Liver (tissue), 8 donors: ENCODE measurements at regions not wholly inside any gene's neighbourhood (a gene's known extent, or its start where the extent isn't known, plus 50 kb on each side); places are given as distances from the start of the nearest gene placed in this dataset.

Experiments
- DNase-seq: peaks from one replicate; pipeline ENCODE4 v3.0.0-alpha.2; 2017; ENCODE audit warnings: low spot score
- H3K27ac ChIP-seq, 2 donors: one replicate each; pipeline ENCODE4 v1.7.0; 2013; ENCODE audit warnings: inconsistent platforms in 2 of 2, low read length in 2 of 2, control low read depth in 1 of 2, low read depth in 1 of 2, mild to moderate bottlenecking in 1 of 2
- H3K27me3 ChIP-seq, 4 donors: one replicate each; pipeline versions ENCODE4 v1.6.1 to v1.7.0; 2013; ENCODE audit warnings: low read length in 3 of 4, inconsistent platforms in 1 of 4, mild to moderate bottlenecking in 1 of 4, moderate library complexity in 1 of 4; ENCODE audit not compliant: control insufficient read depth in 4 of 4, insufficient read depth in 4 of 4
- H3K36me3 ChIP-seq, 4 donors: one replicate each; pipeline versions ENCODE4 v1.6.1 to v1.7.0; 2013; ENCODE audit warnings: low read length in 3 of 4, mild to moderate bottlenecking in 3 of 4, low read depth in 1 of 4, moderate library complexity in 1 of 4; ENCODE audit not compliant: control insufficient read depth in 4 of 4, insufficient read depth in 3 of 4
- H3K4me1 ChIP-seq, 4 donors: one replicate each; pipeline versions ENCODE4 v1.6.1 to v1.7.0; 2013; ENCODE audit warnings: low read length in 3 of 4, mild to moderate bottlenecking in 3 of 4, moderate library complexity in 1 of 4; ENCODE audit not compliant: control insufficient read depth in 4 of 4, insufficient read depth in 4 of 4
- H3K4me3 ChIP-seq, 3 donors: one replicate each; pipeline versions ENCODE4 v1.6.1 to v1.7.0; 2013; ENCODE audit warnings: low read length in 3 of 3, control low read depth in 1 of 3, low read depth in 1 of 3, mild to moderate bottlenecking in 1 of 3
- H3K9ac ChIP-seq, 2 donors: one replicate each; pipeline ENCODE4 v1.7.0; 2013; ENCODE audit warnings: low read length in 2 of 2, mild to moderate bottlenecking in 2 of 2, moderate library complexity in 2 of 2, control low read depth in 1 of 2, low read depth in 1 of 2
- H3K9me3 ChIP-seq, 4 donors: one replicate each; pipeline versions ENCODE4 v1.6.1 to v1.7.0; 2013; ENCODE audit warnings: low read length in 3 of 4; ENCODE audit not compliant: control insufficient read depth in 4 of 4
- EGR1 ChIP-seq, 2 donors: IDR thresholded peaks; 2 replicates each; pipeline ENCODE4 v1.6.1; 2016 to 2018; ENCODE audit warnings: antibody characterized with exemption in 2 of 2, low read depth in 2 of 2
- FOXA1 ChIP-seq: IDR thresholded peaks from 2 replicates; pipeline ENCODE4 v1.6.1; 2016; ENCODE audit warnings: antibody characterized with exemption
- FOXA2 ChIP-seq: IDR thresholded peaks from 2 replicates; pipeline ENCODE4 v1.6.1; 2016; ENCODE audit warnings: antibody characterized with exemption
- GABPA ChIP-seq, 2 donors: IDR thresholded peaks in 1 of 2; conservative IDR thresholded peaks in 1 of 2; 2 replicates each; pipeline ENCODE4 v1.6.1; 2016; ENCODE audit warnings: antibody characterized with exemption in 2 of 2, mild to moderate bottlenecking in 1 of 2, moderate library complexity in 1 of 2
- HNF4A ChIP-seq, 2 donors: conservative IDR thresholded peaks; 2 replicates each; pipeline ENCODE4 v1.6.1; 2016; ENCODE audit warnings: antibody characterized with exemption in 2 of 2, mild to moderate bottlenecking in 2 of 2
- HNF4G ChIP-seq: IDR thresholded peaks from 2 replicates; pipeline ENCODE4 v1.6.1; 2016; ENCODE audit warnings: antibody characterized with exemption
- JUND ChIP-seq, 2 donors: IDR thresholded peaks; 2 replicates each; pipeline ENCODE4 v1.6.1; 2016; ENCODE audit warnings: antibody characterized with exemption in 2 of 2
- NR2F2 ChIP-seq: IDR thresholded peaks from 2 replicates; pipeline ENCODE4 v1.6.1; 2016; ENCODE audit warnings: antibody characterized with exemption
- RAD21 ChIP-seq, 2 donors: IDR thresholded peaks; 2 replicates each; pipeline ENCODE4 v1.6.1; 2016; ENCODE audit warnings: antibody characterized with exemption in 2 of 2, mild to moderate bottlenecking in 2 of 2
- RXRA ChIP-seq, 2 donors: IDR thresholded peaks; 2 replicates each; pipeline ENCODE4 v1.6.1; 2017 to 2018; ENCODE audit warnings: antibody characterized with exemption in 2 of 2, mild to moderate bottlenecking in 1 of 2
- SP1 ChIP-seq: IDR thresholded peaks from 2 replicates; pipeline ENCODE4 v1.6.1; 2018; ENCODE audit warnings: antibody characterized with exemption, mild to moderate bottlenecking
- TAF1 ChIP-seq: conservative IDR thresholded peaks from 2 replicates; pipeline ENCODE4 v1.6.1; 2016; ENCODE audit warnings: antibody characterized with exemption, mild to moderate bottlenecking
- YY1 ChIP-seq: IDR thresholded peaks from 2 replicates; pipeline ENCODE4 v1.6.1; 2016; ENCODE audit warnings: antibody characterized with exemption, mild to moderate bottlenecking
- WGBS: extraction: QIAGEN DNeasy Blood & Tissue Kit; methylation state at CpG from one replicate; pipeline ENCODE4 v1.1.7; 2013; 5-methylcytosine and 5-hydroxymethylcytosine counted together
- TF ChIP-seq, protein P1 (sequence below): IDR thresholded peaks from 2 replicates; pipeline ENCODE4 v1.6.1; 2016; ENCODE audit warnings: antibody characterized with exemption
- TF ChIP-seq, protein P2 (sequence below): fragments of 150-350 bp; IDR thresholded peaks from 2 replicates; pipeline ENCODE4 v1.5.1; 2017; ENCODE audit warnings: improper control_type of control experiment, low read depth, low read length; ENCODE audit not compliant: missing input control
- TF ChIP-seq, protein P3 (sequence below): IDR thresholded peaks from 2 replicates; pipeline ENCODE4 v1.6.1; 2016; ENCODE audit warnings: antibody characterized with exemption
- TF ChIP-seq, protein P4 (sequence below): IDR thresholded peaks from 2 replicates; pipeline ENCODE4 v1.6.1; 2016; ENCODE audit warnings: antibody characterized with exemption
- donor health status: healthy.
- donor health status: healthy.
- donor health status: healthy.
- donor health status: healthy.
- donor health status: healthy.

DNA sequence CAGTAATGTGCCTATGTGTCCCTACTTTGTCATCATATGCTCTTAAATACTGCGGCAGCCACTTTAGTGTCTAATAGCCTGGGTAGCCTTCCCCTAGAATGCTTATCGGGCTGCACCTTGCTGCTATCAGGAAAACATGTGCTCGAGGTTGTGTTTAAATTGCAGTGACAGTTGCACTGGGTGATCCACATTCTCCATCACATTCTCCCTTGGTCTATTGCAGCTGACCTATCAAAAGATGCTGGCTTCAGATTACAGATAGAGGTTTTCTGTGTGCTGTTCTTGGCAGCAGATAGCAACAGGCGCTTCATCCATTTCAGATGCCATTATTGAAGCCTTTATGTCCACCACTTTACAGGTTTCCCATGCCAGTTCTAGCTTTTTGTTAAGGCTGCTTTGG, 130.1 kb upstream of the MDFIC start:
- TF ChIP-seq GABPA (IDR thresholded peaks at IDR 0.05 in 1 of 2, conservative IDR thresholded peaks at IDR 0.05 in 1 of 2) = no peak
- TF ChIP-seq FOXA2 = no peak
- TF ChIP-seq RAD21 (IDR thresholded peaks at IDR 0.05) = no peak
- no peak for TF ChIP-seq HNF4G
- Histone ChIP-seq H3K9ac (no peak overlapping the region), H3K36me3 (no peaks in the 10 kb centered on the region), H3K9me3 (no peaks in the 10 kb centered on the region), H3K27me3 (peaks cover 0 to 2% (median 0%) of the 10 kb centered on the region in 4 donors), H3K4me1 (no peaks in the 10 kb centered on the region), H3K4me3 (no peak overlapping the region), H3K27ac (no peak overlapping the region)
- peak; percentile 36 for DNase-seq
- 72% methylated on average over 4 of the region's 4 CpGs for WGBS

DNA sequence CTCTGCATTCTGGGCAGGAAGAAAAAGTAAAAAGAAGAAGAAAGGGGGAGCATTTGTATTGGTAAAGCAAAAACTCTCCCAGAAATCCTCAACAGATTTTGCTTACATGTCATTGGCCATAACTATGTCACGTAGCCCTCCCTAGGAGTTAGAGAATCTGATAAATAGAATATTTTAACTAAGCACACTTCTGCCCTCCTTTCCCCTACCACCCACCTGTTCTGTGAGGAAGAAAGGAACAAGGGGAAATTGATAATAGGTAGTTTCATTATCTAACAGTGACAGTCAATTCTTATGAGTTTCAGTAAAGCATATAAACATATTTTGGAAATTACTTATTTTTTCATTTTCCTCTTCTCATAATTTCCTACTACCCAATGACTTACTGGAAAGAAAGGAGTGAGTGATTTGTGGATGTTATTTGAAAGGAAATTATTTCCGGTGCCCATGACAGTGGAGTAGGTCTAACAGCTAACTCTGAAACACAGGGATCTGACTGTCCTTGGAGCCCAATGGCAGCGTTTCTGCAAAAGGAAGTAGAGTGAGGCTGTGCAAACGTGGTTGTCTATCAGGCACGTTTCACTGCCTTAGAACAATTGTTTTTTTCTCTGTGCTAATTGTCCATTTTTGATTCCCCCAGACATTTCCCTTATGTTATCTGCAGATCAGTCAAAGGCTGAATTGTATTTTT, 128.6 kb upstream of the MDFIC start:
- Histone ChIP-seq H3K4me1 (no peaks in the 10 kb centered on the region), H3K27ac (no peak overlapping the region), H3K27me3 (peaks cover 0 to 2% (median 0%) of the 10 kb centered on the region in 4 donors), H3K9ac (no peak overlapping the region), H3K36me3 (no peaks in the 10 kb centered on the region), H3K9me3 (no peaks in the 10 kb centered on the region), H3K4me3 (no peak overlapping the region)
- DNase-seq = no peak
- no peak for TF ChIP-seq EGR1 (IDR thresholded peaks at IDR 0.05; ENCODE audit: low read depth in 2 of 2)
- TF ChIP-seq RXRA (IDR thresholded peaks at IDR 0.05) = no peak
- TF ChIP-seq SP1 = no peak
- TF ChIP-seq TAF1 = no peak
- no peak for TF ChIP-seq GABPA (IDR thresholded peaks at IDR 0.05 in 1 of 2, conservative IDR thresholded peaks at IDR 0.05 in 1 of 2)
- TF ChIP-seq, protein P1, sequence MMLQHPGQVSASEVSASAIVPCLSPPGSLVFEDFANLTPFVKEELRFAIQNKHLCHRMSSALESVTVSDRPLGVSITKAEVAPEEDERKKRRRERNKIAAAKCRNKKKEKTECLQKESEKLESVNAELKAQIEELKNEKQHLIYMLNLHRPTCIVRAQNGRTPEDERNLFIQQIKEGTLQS = no peak
- no peak for TF ChIP-seq FOXA1
- TF ChIP-seq JUND (IDR thresholded peaks at IDR 0.05) = no peak
- no peak for TF ChIP-seq NR2F2
- TF ChIP-seq HNF4G = no peak
- TF ChIP-seq FOXA2 = no peak
- TF ChIP-seq, protein P2, sequence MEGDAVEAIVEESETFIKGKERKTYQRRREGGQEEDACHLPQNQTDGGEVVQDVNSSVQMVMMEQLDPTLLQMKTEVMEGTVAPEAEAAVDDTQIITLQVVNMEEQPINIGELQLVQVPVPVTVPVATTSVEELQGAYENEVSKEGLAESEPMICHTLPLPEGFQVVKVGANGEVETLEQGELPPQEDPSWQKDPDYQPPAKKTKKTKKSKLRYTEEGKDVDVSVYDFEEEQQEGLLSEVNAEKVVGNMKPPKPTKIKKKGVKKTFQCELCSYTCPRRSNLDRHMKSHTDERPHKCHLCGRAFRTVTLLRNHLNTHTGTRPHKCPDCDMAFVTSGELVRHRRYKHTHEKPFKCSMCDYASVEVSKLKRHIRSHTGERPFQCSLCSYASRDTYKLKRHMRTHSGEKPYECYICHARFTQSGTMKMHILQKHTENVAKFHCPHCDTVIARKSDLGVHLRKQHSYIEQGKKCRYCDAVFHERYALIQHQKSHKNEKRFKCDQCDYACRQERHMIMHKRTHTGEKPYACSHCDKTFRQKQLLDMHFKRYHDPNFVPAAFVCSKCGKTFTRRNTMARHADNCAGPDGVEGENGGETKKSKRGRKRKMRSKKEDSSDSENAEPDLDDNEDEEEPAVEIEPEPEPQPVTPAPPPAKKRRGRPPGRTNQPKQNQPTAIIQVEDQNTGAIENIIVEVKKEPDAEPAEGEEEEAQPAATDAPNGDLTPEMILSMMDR = no peak
- TF ChIP-seq RAD21 (IDR thresholded peaks at IDR 0.05) = no peak
- no peak for TF ChIP-seq YY1
- TF ChIP-seq, protein P3, sequence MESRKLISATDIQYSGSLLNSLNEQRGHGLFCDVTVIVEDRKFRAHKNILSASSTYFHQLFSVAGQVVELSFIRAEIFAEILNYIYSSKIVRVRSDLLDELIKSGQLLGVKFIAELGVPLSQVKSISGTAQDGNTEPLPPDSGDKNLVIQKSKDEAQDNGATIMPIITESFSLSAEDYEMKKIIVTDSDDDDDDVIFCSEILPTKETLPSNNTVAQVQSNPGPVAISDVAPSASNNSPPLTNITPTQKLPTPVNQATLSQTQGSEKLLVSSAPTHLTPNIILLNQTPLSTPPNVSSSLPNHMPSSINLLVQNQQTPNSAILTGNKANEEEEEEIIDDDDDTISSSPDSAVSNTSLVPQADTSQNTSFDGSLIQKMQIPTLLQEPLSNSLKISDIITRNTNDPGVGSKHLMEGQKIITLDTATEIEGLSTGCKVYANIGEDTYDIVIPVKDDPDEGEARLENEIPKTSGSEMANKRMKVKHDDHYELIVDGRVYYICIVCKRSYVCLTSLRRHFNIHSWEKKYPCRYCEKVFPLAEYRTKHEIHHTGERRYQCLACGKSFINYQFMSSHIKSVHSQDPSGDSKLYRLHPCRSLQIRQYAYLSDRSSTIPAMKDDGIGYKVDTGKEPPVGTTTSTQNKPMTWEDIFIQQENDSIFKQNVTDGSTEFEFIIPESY = no peak
- no peak for TF ChIP-seq HNF4A (conservative IDR thresholded peaks at IDR 0.05)
- TF ChIP-seq, protein P4, sequence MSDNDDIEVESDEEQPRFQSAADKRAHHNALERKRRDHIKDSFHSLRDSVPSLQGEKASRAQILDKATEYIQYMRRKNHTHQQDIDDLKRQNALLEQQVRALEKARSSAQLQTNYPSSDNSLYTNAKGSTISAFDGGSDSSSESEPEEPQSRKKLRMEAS = no peak
- WGBS = 53% methylated on average over 5 of the region's 5 CpGs
